Activated naive CD4-positive, alpha-beta T cell treated with anti-CD3 and anti-CD28 coated beads, Interleukin-2, amount 50 U/mL, for 72 hours (primary cell): ENCODE measurements at regions not wholly inside any gene's neighbourhood (a gene's known extent, or its start where the extent isn't known, plus 50 kb on each side); places are given as distances from the start of the nearest gene placed in this dataset.

Source experiments
- ATAC-seq, 2 donors: fragments of 150-1000 bp; cut with Tn5 transposase; 2 replicates each; pipeline ENCODE4 v1.10.0; 2021; ENCODE audit warnings: mild to moderate bottlenecking in 2 of 2, moderate library complexity in 2 of 2
- DNase-seq, 2 donors: peaks; one replicate each; pipeline ENCODE4 v3.0.0; 2021 to 2022; ENCODE audit warnings: low spot score in 2 of 2
- H3K27ac Mint-ChIP-seq, 2 donors: one replicate each; pipeline ENCODE4 v1.8.0; 2022; ENCODE audit warnings: mild to moderate bottlenecking in 2 of 2, mixed read lengths in 2 of 2
- H3K36me3 Mint-ChIP-seq, 2 donors: one replicate each; pipeline ENCODE4 v1.8.0; 2022; ENCODE audit warnings: mixed read lengths in 2 of 2
- H3K9me3 Mint-ChIP-seq, 2 donors: one replicate each; pipeline ENCODE4 v1.8.0; 2022; ENCODE audit warnings: mixed read lengths in 2 of 2

DNA sequence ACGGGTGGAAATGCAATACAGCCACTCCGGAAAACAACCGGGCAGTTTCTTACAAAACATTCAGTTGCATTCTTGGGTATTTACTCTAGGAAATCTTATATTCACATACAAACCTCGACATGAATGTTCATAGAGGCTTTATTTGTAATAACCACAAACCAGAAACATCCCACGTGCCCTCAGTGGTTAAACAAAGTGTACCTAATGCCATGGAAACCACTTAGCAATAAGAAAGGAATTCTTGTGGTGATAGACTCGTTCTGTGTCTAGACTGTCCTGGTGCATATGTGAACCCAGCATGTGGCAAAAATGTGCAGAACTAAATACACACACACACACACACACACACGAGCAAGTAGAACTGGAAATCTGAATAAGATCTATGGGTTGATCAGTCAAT is 1073.3 kb downstream of the TBC1D22A start:
- Mint-ChIP-seq H3K36me3 (no peaks in the 10 kb centered on the region), H3K9me3 (no peaks in the 10 kb centered on the region), H3K27ac (no peak overlapping the region)
- DNase-seq (no peak), ATAC-seq (no peak)

DNA sequence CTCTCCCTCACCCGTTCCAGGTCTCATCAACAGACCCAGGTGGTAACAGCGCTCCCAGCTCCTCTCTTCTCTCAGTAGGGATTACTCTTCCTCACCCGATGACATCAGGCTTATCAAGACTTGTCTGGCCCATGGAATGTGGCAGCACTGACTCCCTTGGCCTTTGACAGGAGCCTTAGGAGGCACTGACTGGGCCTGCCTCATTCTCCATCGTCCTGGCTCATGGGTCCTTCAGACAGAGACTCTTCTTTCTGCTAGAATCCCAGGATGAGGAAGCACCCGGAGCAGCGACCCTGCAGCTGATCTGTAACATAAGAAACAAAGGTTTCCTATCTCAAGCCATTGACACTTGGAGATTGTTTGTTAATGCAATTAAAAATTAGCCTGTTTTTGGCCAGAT is 1063.6 kb downstream of the TBC1D22A start:
- no peak for ATAC-seq
- Mint-ChIP-seq H3K36me3 (no peaks in the 10 kb centered on the region), H3K9me3 (no peaks in the 10 kb centered on the region), H3K27ac (no peak overlapping the region)
- no peak for DNase-seq

DNA sequence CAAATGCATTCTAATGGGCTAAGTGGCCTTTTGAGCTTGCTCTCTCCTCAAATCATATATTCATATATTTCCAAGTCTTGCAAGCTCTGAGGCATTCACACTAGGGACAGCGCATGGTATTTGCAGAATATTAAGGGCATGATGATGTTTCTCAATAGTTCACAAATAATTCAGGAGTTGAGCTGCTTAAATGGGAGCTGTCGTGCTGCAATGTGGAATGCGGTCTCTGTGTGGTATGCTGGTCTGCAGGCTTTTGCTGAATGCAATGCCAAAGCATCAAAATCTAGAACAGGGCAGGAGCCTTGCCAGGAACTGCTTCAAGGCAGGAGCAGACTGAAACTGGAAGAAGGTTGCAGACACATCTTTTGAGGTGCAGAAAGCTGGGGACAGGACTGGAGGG is 1060.0 kb downstream of the TBC1D22A start:
- Mint-ChIP-seq H3K27ac (no peak overlapping the region), H3K36me3 (peaks cover 0 to 1% of the 10 kb centered on the region in 2 donors), H3K9me3 (peaks cover 2% of the 10 kb centered on the region in 2 donors)
- ATAC-seq (no peak), DNase-seq (no peak)

DNA sequence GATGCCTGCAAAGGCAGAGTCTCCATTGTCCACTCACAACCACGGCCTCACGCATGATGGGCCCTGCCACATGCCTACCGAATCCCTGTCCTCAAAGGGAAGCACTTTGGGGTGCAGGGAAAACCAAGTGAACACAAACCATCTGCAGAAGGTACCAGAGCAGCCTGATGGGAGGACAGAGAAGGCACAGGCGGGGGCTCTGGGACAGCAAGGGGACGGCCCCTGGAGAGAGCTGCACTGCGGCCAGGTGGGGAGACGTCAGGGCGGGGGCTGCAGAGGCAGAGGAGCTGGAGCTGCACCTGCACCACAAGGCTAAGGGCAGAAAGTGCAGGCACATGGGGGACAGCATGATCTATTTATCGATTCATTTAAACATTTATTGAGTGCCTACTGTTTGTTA is 1056.0 kb downstream of the TBC1D22A start:
- Mint-ChIP-seq H3K36me3 (peaks cover 0 to 4% of the 10 kb centered on the region in 2 donors), H3K9me3 (peaks cover 4 to 13% of the 10 kb centered on the region in 2 donors), H3K27ac (no peak overlapping the region)
- DNase-seq (no peak), ATAC-seq (no peak)

DNA sequence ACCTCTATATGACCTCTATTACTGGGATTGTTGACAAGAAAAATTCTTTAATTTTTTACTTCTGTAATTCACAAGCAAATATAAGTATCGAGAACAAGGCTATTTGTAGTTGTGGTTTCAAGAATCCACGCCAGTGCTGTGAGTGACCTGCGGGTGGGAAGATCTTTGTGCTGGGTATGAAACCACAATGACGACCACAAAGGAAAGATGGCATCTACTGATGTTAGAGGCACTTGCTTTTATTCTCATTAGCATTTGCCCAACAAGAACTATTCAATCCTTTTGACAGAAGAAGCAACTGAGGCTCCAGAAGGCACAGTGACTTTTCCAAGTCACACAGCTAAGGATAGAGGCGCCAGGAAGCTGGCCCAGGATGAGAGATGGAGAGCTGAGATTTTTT is 1054.9 kb downstream of the TBC1D22A start:
- ATAC-seq: no peak
- no peak for DNase-seq
- Mint-ChIP-seq H3K9me3 (peaks cover 4 to 13% of the 10 kb centered on the region in 2 donors), H3K27ac (no peak overlapping the region), H3K36me3 (peaks cover 0 to 4% of the 10 kb centered on the region in 2 donors)

DNA sequence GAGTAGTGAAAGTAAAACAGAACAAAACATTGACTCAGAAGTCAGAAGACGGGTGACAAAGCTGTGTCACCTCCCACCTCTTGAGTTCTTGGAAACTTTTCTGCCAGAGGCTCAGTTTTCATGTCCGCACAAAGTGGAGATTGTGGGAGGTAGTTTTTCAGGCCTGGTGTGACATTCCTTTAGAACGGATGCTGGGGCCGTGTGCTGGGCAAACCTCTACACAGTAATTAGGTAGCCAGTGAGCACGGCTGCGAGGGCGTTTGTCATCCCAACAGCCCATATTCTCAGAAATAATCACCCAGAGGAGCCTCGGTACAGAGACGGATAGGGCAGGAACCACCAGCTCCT is 1054.4 kb downstream of the TBC1D22A start:
- DNase-seq: no peak
- peaks cover 0 to 4% of the 10 kb centered on the region in 2 donors for H3K36me3 Mint-ChIP-seq
- no peak for ATAC-seq
- H3K27ac Mint-ChIP-seq: no peak overlapping the region
- peaks cover 4 to 13% of the 10 kb centered on the region in 2 donors for H3K9me3 Mint-ChIP-seq

DNA sequence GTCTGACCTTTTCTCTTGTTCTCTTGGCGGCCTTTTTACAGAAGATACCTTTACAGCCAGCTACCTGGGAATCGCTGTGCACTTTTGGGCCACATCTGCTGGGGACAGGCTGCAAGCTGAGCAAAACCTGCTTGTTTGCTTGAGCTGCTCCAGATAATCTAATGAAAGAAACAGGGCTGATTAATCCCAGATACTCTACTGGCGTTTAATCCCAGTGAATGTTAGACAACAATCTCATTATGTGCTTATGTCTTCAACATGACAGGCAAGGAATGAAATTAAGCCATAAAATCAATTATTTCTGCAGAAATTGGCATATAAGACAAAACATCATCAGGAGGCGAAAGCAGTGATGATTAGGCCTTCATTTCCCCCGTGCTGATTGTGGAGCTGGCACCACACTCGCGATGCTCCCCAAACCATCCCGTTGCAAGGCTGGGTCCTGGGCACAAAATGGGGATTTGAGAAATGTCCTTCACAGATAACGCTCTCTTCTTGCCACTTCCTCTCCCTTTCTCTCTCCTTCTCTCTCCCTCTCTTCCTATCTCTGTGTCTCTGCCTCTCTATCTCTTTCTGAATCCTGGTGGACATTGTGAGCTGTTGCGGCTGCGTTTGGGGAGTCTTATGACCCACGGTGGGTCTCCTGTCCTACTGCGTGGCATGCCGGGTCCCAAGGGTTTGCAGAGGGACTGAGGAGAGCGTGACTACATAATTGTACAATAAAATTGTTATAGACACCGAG is 1053.8 kb downstream of the TBC1D22A start:
- H3K36me3 Mint-ChIP-seq: peaks cover 0 to 4% of the 10 kb centered on the region in 2 donors
- H3K27ac Mint-ChIP-seq: no peak overlapping the region
- ATAC-seq: no peak

DNA sequence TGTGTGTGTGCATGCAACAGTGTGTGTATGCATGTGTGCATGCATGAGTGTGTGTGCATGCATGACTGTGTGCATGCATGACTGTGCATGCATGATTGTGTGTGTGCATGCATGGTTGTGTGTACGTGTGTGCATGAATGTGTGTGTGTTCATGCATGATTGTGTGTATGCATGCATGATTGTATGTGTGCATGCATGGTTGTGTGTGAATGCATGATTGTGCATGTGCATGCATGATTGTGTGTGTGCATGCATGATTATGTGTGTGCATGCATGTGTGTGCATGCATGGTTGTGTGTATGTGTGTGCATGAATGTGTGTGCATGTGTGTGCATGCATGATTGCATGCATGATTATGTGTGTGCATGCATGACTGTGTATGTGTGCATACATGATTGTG is 1052.0 kb downstream of the TBC1D22A start:
- DNase-seq (no peak), ATAC-seq (no peak)
- H3K9me3 Mint-ChIP-seq: peaks cover 10 to 17% of the 10 kb centered on the region in 2 donors
- peaks cover 0 to 4% of the 10 kb centered on the region in 2 donors for H3K36me3 Mint-ChIP-seq
- H3K27ac Mint-ChIP-seq: no peak overlapping the region

More for the DNA sequence above, 1053.8 kb downstream of the TBC1D22A start:
- peaks cover 4 to 13% of the 10 kb centered on the region in 2 donors for H3K9me3 Mint-ChIP-seq
- DNase-seq: no peak

DNA sequence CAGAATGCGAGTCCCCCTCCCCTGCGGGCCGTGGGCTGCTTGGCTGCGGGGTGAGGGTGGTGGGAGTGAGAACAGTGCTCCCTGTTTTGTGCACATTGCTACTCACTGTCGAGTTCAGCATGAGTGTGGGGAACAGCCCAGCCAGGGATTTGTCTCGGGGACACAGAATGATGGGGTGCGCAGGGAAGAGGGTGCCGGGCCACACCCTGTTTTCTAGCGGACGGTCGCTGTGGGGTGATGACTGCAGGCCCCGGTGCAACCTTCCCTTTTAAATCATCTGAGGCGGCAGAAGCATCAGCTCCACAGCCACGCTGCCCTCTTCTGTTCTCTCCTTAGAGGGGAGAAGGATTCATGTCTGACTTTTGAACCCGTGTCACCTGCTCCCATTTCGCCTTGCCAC is 1051.2 kb downstream of the TBC1D22A start:
- DNase-seq (no peak), ATAC-seq (no peak)
- Mint-ChIP-seq H3K36me3 (peaks cover 0 to 4% of the 10 kb centered on the region in 2 donors), H3K27ac (no peak overlapping the region), H3K9me3 (peaks cover 10 to 17% of the 10 kb centered on the region in 2 donors)

DNA sequence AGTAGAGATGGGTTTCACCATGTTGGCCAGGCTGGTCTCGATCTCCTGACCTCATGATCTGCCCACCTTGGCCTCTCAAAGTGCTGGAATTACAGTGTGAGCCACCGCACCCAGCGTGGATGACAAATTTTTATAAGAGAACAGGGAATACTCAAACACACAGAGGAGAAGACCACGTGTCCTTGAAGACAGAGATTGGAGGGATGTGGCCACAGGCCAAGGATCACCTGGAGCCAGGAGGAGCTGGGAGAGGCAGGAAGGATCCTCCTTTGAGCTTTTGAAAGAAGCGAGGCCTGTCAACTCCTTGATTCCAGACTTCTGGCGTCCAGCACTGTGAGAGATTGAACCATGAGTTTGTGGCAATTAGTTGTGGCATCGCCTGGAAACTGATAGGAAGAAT is 1049.5 kb downstream of the TBC1D22A start:
- no peak overlapping the region for H3K27ac Mint-ChIP-seq
- ATAC-seq: no peak
- DNase-seq: no peak
- H3K9me3 Mint-ChIP-seq: peaks cover 6 to 14% of the 10 kb centered on the region in 2 donors
- no peaks in the 10 kb centered on the region for H3K36me3 Mint-ChIP-seq

DNA sequence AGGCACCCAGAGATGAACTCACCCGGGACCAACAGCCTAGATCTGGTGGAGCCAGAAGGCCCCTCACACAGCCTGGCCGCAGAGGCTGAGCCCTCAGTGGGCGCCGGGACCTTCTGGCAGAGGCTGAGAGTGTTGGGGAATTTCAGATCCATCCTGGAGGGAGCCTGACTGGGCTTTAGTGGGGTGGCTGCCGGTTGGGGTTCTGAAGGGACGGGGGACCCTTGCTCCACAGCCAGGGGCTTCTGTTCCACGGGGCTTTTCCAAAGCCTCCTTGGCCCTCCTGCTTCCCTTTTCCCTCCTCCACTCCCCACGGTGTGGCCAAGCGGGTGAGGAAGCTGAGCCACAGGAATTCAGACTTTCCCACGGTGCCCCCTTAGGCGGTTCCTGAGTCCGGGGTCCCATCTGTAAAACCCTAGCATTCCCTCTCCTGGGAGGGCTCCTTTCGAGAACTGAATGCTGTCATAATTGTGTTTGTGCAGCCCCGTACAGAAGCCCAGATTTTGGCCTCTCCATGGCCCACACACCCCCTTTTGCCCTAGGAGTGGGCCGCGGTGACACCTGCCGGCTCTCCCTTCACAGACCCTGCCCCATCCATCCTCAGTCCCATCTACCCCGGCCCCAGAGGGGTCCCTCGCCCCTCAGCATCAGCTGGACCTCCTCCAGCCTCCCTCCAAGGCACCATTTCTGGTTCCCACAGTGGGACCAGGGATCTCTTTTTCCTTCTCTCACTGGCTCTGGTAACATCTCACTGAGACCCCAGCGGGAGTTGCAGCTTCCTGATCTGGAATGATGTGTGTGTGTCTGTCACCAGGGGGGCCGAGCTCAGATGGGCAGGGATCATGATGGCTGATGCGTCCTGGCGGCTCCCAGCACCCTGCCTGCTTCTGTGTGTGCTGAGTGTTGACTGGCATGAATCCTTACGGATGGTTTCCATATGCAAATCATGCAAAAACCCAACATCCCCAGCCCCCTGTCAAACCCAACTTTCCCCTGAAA is 1048.4 kb downstream of the TBC1D22A start:
- Mint-ChIP-seq H3K36me3 (no peaks in the 10 kb centered on the region), H3K9me3 (peaks cover 6 to 9% of the 10 kb centered on the region in 2 donors), H3K27ac (no peak overlapping the region)
- ATAC-seq (no peak), DNase-seq (no peak)

DNA sequence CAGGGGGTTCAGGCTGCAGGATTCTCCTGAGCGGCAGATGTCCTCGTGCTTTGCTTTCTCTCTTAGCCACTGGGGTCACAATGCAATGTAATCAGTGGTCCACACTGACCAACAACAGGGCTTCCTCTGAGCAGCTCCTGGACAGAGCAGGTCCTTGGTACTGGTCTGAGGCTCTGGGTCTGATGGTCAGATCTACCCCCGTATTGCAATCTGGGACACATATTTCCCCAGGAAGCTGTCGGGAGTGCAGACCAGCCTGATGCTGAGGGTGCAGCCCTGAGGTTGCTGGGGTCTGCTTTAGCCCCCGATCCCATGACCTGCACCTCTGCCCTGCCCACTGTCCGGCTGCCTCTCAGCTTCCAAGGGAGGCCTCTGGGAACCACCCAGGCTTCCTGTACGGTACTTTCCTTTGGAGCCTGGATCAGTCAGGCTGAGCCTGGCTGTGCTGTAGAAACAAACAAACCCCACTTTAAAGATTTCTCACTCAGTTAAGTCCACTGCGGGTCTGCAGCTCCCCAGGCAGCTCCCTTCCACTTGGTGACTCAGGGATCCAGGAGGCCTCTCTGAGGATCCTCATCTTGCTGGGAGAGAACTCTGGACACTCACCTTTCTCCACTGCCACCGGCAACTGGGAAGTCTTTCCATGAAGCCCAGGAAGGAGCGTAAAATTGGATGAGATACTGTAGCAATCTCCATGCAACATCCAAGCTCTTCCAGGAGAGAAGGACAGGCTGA is 1046.6 kb downstream of the TBC1D22A start:
- Mint-ChIP-seq H3K36me3 (no peaks in the 10 kb centered on the region), H3K27ac (no peak overlapping the region), H3K9me3 (peaks cover 4 to 6% of the 10 kb centered on the region in 2 donors)
- no peak for ATAC-seq
- no peak for DNase-seq

DNA sequence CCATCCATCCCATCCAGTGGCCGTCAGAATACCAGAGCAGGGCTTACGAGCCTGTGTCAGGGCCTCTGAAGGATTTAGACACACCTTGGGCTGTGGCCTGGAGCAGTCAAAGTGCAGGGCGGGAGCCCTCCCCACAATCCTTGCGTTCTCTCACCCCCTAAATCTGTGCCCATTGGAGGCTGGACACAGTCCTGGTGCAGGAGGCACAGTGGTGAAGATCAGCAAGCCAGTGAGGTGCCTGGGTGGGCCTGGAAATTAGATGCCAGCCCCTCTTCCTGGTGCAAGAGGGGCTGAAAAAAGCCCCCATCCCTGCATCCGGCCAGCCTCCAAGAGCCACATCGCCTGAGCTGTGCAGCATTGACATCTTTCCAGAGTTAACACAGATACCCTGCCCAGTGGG is 1045.8 kb downstream of the TBC1D22A start:
- Mint-ChIP-seq H3K27ac (no peak overlapping the region), H3K9me3 (peaks cover 4 to 6% of the 10 kb centered on the region in 2 donors), H3K36me3 (no peaks in the 10 kb centered on the region)
- ATAC-seq (no peak), DNase-seq (no peak)

DNA sequence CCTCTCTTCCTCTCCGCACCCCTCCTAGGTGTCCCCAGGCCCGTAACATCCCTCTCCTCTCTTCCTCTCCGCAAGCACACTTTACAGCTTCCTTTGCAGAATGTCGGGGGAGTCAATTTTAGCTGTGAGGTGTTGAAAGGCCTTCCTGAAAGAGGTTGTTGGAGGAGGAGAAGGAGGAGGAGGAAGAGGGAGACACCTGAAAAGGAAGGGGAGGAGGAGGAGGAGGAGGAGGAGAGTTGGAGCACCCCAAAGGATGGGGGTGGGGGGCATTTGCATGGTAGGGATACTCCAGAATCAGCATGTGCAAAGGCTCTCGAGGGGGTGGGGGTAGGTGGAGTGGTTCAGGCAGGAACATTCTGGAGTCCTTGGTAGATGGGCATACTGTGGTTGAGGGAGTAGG is 1045.1 kb downstream of the TBC1D22A start:
- Mint-ChIP-seq H3K27ac (no peak overlapping the region), H3K36me3 (no peaks in the 10 kb centered on the region)

DNA sequence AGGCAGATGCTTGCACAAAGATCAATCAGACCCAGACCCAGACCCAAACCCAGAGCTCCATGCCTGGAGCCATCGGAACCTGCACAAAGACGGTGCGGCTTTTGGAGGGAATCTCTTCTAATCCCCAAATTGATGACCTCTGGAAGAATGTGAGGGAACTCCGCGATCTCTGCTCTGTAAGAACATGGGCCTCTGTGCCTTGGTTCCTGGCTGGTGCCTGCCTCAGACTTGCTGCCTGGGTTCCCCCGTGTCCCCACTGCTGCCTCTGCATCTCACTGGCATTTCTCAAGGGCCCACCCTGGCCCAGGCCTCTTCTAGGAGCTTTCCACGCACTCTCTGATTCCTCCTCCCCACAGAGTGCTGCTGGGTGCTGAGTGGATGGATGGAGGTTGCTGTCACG is 1044.4 kb downstream of the TBC1D22A start:
- no peak for DNase-seq
- no peaks in the 10 kb centered on the region for H3K36me3 Mint-ChIP-seq
- peaks cover 4 to 6% of the 10 kb centered on the region in 2 donors for H3K9me3 Mint-ChIP-seq
- H3K27ac Mint-ChIP-seq: no peak overlapping the region
- no peak for ATAC-seq

More for the DNA sequence above, 1045.1 kb downstream of the TBC1D22A start:
- no peak for ATAC-seq
- H3K9me3 Mint-ChIP-seq: peaks cover 4 to 6% of the 10 kb centered on the region in 2 donors
- DNase-seq: no peak

DNA sequence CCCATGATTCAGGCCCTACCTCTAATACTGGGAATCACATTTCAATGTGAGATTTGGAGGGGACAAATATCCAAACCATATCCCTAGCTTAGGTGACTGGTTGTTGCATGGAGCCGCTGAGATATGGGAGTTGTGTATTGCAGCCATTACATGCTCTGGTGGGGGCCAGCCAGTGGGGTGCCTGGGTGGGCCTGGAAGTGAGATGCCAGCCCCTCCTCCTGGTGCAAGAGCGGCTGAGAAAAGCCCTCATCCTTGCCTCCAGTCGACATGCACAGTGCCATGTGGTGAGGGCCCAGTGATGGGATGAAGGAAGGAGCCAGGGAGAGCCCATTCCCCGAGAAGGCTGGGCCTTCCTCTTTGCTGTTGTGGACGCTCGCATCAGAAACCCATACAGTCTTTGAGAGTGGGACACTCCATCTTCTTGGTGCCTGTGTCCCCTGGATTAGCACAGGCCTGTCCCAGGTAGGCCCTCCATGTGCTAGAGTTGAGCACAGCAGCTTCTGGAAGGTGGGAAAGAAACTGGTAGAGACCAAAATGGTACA is 1043.0 kb downstream of the TBC1D22A start:
- no peaks in the 10 kb centered on the region for H3K36me3 Mint-ChIP-seq
- ATAC-seq (no peak), DNase-seq (no peak)
- H3K9me3 Mint-ChIP-seq: peaks cover 4 to 6% of the 10 kb centered on the region in 2 donors
- no peak overlapping the region for H3K27ac Mint-ChIP-seq
